HG02678 (cell line): ENCODE measurements at regions not wholly inside any gene's neighbourhood (a gene's known extent, or its start where the extent isn't known, plus 50 kb on each side); places are given as distances from the start of the nearest gene placed in this dataset.

Experiments used
- ATAC-seq: cut with Tn5 transposase; IDR thresholded peaks from one replicate; pipeline ENCODE4 v1.9.1; 2021; ENCODE audit warnings: mild to moderate bottlenecking, moderate library complexity; ENCODE audit not compliant: unreplicated experiment

DNA sequence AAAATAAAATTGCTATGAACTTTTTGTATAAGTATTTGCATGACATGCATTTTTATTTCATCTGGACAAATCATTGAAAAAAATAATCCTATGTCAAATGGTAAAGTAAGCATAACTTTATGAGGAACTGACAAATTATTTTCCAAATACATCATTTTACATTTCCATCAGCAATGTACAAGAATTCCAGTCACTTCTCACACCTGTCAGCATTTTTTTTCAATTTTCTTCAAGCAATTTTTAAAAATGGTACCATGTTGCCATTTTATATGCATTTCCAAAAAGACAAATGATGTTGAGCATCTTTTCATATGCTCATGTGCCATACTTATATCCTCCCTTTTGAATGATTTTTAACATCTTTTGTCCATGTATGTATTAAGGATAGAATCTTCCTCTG is 961.7 kb upstream of the PIK3C3 start:
- no peak for ATAC-seq

DNA sequence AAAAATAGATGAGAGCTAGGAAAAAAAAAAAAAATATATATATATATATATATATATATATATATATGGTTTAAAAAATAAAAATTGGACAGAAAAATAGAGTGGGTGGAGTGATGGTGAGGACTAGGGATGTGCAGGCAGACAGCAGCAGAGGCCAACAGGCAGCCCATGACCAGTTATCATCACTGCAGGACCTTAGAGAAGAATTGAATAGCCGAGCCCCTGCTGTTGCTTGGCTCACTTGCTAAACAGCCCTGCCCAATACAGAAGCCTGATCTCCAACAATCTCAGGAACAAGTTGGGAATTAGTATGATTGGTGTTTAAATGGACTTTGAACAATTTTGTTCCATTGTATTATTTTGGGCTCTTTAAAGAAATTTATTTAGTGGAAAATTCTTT is 967.5 kb upstream of the PIK3C3 start:
- no peak for ATAC-seq

- no peak for ATAC-seq
These were observed 969.6 kb upstream of the PIK3C3 start for GRCh38 chr18:40985436-40985835.

DNA sequence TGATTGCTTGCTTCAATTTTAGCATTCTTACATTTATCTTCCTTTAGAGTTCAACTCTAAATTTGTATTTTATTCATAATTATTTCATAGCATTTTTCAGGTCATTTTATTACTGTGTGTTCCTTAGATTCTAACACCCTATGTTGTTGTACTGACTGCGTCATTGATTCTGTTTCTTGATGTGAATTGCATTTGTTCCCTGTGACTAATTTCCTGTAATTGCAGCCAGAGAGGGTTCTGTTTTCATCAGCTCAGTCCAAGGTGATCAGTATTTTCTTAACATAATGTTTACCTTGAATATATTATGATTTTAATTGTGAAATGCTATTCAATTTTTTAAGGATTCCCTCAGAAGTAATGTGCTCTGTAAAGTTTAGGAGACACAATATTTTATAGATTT is 970.2 kb upstream of the PIK3C3 start:
- no peak for ATAC-seq

DNA sequence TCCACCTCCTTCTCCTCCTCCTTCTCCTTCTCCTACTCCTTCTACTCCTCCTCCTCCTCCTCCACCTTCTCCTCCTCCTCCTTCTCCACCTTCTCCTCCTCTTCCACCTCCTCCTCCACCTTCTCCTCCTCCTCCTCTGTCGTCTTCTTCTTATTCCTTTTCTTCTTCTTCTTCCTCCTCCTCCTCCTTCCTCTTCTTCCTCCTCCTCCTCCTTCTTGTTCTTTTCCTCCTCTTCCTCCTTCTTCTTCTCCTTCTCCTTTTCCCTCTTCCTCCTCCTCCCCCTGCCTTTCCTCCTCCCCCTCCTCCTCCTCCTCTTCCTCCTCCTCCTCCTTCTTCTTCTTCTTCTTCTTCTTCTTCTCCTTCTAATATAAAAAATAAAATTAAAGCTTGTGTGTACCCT is 971.2 kb upstream of the PIK3C3 start:
- ATAC-seq, result no peak

GRCh38 chr18:40980171-40980570 is 974.9 kb upstream of the PIK3C3 start:
- ATAC-seq, result no peak

DNA sequence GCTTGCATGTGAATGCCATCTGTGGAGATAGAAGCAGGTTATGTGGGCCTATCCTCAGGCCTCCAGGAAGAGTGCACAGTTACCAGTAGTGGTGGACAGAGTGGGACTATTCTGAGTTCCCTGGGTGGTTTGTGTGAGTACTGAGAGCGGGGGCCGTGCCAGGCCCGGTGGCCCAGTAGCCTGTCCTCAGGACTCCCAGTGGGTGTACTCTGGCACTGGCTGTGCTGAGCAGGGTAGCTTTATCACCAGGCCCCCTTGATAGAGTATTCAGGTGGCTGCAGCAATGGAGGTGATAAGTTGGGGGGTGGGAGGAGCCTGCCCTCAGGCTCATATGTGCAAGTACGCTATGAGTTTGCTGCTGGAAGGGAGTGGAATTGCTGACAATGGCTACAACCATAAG is 979.0 kb upstream of the PIK3C3 start:
- ATAC-seq, result no peak

GRCh38 chr18:40974448-40974847 is 980.6 kb upstream of the PIK3C3 start:
- no peak for ATAC-seq

DNA sequence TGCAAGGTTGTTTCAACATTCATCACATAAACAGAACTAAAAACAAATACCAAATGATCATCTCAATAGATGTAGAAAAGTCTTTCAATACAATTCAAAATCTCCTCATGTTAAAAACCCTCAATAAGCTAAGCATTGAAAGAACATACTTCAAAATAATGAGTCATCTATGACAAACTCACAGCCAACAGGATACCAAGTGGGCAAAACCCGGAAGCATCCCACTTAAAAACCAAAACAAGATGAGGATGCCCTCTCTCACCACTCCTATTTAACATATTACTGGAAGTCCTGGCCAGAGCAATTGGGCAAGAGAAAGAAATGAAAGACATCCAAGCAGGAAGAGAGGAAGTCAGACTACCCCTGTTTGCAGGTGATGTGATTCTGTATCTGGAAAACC is 992.2 kb upstream of the PIK3C3 start:
- ATAC-seq, result no peak

- no peak for ATAC-seq
These were observed 997.4 kb upstream of the PIK3C3 start for GRCh38 chr18:40957533-40958070.

- no peak for ATAC-seq
These were observed 998.8 kb upstream of the PIK3C3 start for GRCh38 chr18:40956213-40956612.

DNA sequence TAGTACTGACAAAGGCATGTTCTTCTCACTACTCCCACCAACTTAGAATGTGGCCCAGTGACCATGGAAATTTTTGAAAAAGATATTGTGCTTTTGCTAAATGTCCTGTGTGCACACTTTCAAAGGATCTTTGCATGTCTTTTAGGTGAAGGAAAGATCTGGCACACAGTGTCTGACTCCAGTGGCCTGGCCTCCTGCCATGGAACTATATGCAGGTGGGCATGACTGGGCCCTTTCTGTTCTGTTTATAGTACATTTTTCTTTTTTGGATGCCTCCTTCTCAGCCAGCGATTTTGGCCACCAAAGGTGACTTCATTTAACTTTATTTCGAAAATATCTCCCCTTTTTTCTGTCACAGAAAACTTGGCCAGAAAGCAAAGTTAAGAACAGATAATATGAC is 999.7 kb upstream of the PIK3C3 start:
- ATAC-seq, result no peak

DNA sequence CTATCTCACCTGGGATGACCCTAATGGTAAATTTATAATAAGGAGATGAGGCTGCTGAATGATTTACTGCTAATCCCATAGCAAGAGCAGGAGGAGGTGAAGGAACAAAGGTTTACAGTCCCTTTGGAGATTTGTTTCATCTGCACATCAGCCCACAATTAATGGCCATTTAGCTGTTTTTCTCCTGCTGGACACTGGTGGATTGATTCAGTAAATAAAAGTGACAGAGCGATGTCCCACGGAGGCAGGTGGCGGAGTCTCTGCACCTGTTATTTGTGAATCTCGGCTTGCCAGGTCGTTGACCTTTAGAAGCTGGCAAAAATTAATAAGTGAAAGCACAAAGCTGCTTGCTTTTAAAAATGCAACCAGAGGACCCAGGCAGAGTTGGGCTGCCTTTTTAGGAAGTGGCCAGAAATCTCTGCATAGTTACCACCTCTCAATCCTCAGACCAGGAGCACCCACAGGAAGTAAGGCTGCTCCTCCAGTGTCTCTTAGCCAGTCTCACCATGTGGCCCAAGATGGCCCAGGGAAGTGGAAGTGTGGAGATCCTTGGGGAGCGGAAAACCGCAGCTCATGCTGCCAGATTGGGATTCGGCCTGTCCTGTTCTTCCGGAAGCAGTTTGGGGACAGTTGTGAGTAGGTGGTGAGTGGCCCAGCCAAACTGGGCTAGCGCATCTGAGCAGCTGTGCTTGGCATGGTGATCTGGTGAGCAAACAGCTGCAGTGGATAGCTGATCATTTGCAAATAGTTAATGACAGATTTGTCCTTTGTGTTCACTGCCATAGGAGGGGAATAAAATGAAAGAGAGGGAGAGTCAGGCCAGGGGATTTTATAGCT is 1005.7 kb upstream of the PIK3C3 start:
- no peak for ATAC-seq

DNA sequence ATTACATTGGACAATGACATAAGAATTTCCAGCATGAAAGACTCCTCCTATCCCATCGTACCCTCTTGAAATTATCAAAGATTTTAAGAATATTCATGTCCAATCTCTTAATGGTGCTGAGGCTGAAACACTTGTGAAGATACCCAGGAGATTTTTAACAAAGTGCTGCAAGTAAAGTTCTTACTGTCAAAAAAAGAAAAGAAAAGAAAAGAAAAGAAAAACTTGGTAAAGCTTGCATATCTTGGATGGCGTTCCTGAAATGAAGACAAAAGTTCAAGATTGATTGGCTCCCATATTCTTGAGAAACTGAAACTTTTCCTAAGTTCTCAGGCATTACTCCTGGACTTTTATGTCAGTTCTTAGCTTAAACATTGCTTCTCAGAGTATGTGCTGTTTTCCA is 1010.5 kb upstream of the PIK3C3 start:
- ATAC-seq, result no peak

GRCh38 chr18:40939656-40940515 is 1015.1 kb upstream of the PIK3C3 start:
- no peak for ATAC-seq

DNA sequence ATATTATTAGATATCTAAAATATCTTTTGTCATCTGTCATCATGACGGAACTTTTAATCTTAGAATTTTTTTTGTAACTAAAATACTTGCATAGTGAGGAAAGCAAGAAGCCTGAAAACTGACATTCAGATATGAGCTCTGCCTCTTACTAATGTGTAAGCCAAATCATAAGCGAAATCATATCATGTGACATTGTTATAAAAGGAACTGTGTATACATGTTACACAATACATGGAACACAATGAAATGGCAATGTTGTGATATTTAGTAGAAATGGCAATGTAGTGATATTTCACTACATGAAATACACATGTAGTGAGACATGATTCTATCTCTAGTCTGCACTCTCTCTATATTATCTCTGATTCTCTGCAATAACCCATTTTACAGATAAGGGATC is 1016.4 kb upstream of the PIK3C3 start:
- no peak for ATAC-seq

GRCh38 chr18:40937386-40937785 is 1017.6 kb upstream of the PIK3C3 start:
- ATAC-seq, result no peak

GRCh38 chr18:40935423-40935822 is 1019.6 kb upstream of the PIK3C3 start:
- ATAC-seq, result no peak

GRCh38 chr18:40932862-40933261 is 1022.2 kb upstream of the PIK3C3 start:
- no peak for ATAC-seq

- ATAC-seq, result no peak
These were observed 1024.7 kb upstream of the PIK3C3 start for GRCh38 chr18:40930211-40930882.

GRCh38 chr18:40929399-40929798 is 1025.6 kb upstream of the PIK3C3 start:
- ATAC-seq, result no peak
